NCI-H2029 (cell line): ENCODE measurements at regions not wholly inside any gene's neighbourhood (a gene's known extent, or its start where the extent isn't known, plus 50 kb on each side); places are given as distances from the start of the nearest gene placed in this dataset.
A peak's percentile ranks its signal among the peaks of the same experiment; 100 is the strongest.
"Not testable (repeated sequence)": the region's sequence is repeated elsewhere in the genome, so short reads cannot be mapped to it uniquely, and the experiment has no call there.

ENCODE experiments used
- DNase-seq: peaks from one replicate; lab custom pipeline; 2025; lab: John Stamatoyannopoulos, UW

DNA sequence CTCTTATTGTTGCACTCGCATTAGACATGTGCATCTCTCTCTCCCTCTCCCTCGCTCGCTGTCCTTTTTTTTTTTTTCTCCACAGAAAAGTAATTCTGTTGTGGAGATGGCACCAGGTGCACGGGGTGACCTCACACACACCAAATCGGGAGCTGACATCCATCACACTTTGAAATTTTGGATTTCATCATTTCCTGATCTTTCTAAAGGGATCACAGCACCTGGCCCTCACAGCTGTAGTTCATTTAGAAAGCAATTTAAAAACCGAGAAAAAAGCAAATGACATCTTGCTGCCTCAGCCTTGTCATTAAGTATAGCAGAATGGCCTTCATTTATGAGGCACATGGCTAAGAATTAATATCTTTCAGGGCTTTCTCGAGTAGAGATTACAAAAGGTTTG is 717.2 kb downstream of the RNF144A start:
- peak; percentile 23 for DNase-seq

DNA sequence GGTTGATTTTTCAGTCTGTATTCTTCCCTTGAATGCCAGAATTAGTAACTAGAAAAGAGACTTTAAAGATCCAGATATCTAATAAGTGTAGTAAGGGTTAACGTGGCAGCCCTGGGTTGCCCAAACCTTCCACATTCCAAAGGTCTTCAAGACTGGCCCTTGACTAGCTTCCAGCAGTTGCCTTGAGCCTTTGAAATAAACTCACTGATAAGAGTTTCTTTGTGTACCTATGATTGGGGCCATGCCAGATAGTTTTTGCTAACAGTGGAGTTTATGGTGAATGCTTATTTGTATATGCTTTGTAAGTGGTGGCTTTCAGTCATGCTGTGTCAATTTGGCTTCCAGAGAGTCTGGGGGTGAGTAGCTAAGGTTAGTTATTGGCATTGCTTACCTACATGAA is 722.3 kb downstream of the RNF144A start:
- DNase-seq: no peak

DNA sequence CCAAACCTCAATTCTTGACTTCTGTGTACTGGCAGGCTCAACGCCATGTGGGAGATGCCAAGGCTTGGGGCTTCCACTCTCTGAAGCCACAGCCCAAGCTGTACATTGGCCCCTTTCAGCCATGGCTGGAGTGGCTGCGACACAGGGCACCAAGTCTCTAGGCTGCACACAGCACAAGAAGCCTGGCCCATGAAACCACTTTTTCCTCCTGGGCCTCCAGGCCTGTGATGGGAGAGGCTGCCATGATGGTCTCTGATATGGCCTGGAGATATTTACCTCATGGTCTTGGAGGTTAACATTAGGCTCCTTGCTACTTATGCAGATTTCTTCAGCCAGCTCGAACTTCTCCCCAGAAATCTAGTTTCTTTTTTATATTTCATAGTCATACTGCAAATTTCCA is 724.1 kb downstream of the RNF144A start:
- DNase-seq: not testable (repeated sequence)

DNA sequence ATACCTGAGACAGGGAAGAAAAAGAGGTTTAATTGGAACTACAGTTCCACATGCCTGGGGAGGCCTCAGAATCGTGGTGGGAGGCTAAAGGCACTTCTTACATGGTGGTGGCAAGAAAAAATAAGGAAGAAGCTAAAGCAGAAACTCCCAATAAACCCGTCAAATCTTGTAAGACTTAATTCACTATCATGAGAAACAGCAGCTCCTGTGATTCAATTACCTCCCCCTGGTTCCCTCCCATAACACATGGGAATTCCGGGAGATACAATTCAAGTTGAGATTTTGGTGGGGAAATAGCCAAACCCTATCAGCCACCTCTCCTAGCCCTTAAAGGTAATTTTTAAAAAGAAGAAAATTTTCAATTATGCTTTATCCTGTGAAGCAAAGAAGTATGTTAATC is 728.8 kb downstream of the RNF144A start:
- no peak for DNase-seq

DNA sequence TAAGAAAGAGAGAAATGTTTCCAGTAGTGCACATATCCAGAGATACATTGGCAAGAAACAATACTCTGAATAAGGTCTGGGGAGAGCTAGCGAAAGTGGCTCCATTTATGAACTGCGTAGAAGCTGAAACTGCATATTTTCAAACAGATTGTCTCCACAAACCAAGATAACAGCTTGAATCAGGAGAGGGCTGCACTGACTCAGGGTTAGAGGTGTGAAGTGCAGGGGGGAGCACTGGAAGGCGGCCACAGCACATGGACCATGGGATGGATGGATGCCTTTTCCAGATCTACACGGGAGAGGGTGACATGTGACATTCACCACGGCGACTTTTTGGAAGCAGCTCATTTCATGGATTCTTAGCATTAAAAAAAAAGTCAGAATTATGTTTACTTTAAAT is 729.4 kb downstream of the RNF144A start:
- DNase-seq: no peak

DNA sequence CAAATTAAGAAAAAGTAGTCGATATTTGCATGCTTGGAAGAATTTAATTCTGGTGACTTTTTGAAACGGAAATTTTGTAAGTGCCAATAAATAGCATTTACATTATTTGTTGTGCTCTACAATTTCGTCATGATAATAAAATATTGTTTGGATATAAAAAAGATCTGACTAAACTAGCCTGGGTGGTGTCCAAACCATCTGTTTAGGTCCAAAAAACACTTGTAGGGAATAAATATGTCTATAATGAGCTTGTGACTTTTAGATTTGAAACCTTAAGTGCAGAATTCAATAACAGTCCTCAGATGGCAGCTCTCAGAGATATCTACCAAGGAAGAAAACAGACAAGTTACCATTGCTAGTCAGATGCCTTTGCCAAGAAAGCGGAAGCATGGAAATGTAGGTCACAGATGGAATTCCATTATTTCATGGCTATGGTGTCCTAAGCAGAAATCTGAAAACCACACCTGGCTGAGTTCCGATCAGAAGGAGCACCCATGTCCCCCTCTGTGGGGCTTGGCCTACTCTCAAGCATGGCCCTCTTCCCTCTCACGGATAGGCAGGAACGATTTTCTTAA is 731.1 kb downstream of the RNF144A start:
- DNase-seq: no peak

DNA sequence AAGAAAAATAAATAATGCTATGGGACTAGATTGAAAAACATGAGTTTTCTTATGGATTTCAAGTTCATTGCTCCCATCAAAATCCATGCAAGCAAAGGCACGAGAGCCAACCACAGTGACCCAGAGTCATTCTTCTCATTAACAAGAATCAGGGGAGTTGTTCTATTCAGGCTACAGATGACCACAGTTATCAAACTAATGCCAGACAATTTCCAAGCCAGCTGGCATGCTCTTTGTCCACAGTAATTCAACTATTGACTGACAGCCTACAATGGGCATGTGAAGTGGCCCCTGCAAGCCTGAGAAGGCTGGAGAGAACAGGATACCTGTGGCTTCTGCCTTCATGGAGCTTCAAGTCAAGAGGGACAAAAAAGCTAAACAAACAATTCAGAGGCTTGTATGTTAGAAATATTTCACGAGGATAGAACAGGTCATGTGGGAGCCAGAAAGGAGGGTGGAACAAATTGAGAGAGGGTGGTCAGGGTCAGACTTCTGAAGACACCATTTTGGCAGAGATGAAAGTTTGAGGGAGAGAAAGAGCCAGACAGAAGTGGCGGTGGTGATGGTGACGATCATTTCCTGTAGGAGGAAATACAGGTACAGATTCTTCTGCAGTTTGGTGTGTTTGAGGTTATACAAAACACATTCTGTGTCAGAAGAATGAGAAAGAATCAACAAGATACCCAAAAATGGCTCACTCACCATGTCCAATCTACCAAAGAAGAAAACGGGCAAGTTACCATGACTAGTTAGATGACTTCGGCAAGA is 732.4 kb downstream of the RNF144A start:
- no peak for DNase-seq

DNA sequence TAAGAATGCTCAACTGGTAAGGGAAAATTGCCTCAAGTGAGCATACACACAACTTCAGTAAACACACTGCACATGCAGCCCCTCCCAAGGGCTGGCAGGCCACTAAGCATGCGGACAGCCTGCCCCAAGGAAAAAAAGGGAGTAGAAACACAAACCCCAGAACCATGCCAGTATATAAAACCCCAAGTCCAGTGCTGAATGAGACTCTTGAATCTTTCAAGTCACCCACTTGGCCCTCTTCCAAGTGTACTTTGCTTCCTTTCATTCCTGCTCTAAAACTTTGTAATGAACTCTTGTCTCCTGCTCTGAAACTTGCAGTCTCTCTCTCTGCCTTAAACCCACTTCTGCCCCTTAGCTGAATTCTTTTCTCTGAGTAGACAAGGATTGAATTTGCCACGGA is 736.4 kb downstream of the RNF144A start:
- no peak for DNase-seq

DNA sequence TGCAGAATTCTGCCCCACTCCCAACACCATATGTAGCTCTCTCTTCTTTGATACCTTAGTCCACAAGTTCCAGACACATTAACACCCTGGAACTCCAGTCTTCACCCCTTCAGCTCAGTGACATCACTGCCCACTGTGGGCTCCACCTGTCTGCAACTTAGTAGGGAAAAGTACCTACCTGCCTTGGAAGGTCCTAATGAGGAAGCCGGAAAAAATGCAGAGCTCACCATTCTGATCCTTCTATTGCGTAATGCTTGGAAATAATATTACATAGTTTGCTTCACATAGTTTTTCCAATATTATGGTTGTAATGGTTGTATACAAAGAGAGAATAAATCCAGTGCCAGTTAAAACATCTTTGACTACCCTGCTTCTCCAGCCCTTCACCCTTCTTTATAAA is 738.4 kb downstream of the RNF144A start:
- DNase-seq: no peak

DNA sequence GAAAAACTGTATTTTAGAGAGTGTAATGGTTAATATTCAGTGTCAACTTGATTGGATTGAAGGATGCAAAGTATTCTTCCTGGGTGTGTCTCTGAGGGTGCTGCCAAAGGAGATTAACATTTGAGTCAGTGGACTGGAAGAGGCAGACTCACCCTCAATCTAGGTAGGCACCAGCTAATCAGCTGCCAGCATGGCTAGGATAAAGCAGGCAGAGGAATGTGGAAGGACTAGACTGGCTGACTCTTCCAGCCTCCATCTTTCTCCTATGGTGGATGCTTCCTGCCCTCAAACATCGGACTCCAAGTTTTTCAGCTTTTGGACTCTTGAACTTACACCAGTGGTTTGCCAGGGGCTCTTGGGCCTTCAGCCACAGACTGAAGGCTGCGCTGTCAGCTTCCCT is 740.3 kb downstream of the RNF144A start:
- not testable (repeated sequence) for DNase-seq

DNA sequence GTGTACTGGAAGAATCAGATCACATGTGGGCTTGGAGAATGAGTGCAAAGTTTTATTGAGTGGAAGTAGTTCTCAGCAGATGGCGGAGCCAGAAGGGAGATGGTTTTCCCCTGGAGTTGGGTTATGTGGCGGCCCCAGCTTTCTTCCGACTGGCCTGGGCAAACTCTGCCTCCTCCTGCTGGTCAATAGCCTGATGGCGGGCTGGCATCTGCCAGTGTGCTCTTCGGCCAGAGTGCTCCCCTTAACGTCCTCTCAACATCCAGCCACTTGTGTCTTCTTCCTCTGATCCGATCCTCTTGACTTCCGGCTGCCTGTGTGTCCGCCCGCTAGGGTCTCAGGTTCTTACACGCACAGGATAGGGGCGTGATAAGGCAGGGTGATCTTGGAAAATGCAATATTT is 741.3 kb downstream of the RNF144A start:
- no peak for DNase-seq

DNA sequence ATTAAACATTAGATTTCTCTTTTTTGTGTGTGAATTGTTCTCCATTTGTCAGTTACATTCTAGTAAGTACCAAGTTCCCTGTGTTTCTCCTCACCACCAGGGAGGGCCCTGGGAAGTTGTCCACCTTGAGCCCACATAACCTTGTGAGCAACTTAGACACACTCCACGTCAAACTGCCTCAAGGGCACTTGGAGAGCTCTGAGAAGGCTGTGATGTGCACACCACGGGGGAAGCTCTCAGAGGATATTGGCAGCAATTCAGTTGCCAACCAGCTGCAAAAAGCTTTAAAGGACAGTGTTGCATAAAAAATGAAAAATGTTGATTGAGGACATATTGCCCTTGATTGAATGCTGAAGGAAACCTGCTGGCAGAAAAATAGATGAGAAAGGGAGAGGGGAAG is 743.6 kb downstream of the RNF144A start:
- DNase-seq: no peak

DNA sequence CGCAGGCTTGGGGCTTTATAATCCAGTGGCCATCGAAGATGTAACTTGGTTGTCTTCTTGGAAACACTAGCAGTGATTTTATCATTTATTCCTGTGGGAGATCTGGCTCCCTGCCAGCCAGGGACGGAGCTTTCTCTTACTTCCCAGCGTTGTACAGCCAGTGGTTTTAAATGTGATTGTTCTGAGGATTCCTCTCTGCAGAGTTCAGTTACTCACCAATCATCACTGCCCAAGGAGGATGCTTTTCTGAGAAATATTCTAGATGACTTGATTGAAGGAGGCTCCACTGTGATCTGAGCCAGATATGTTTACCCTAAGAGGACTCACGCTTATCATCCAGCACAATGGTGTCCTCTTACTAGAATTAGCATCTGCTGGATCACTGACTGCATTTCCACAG is 744.3 kb downstream of the RNF144A start:
- DNase-seq: no peak

DNA sequence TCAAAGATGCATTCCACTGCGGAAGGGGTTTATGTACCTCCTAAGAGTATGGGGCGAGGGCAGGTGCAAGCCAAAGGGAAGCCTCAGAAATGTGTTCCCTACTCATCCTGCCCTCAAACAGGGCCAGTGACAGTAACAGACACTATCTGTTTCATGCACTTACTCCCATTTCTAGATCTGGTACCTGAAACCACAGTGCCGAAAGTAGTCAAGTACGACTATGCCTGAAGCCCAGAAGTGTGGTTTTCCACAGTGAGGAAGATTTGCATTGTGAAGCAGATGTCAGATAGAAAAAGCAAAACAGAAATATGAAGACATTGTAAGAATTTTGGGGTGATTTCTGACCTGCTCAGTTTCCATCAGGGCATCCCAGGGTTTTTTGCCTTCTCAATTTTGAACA is 748.7 kb downstream of the RNF144A start:
- DNase-seq: no peak

DNA sequence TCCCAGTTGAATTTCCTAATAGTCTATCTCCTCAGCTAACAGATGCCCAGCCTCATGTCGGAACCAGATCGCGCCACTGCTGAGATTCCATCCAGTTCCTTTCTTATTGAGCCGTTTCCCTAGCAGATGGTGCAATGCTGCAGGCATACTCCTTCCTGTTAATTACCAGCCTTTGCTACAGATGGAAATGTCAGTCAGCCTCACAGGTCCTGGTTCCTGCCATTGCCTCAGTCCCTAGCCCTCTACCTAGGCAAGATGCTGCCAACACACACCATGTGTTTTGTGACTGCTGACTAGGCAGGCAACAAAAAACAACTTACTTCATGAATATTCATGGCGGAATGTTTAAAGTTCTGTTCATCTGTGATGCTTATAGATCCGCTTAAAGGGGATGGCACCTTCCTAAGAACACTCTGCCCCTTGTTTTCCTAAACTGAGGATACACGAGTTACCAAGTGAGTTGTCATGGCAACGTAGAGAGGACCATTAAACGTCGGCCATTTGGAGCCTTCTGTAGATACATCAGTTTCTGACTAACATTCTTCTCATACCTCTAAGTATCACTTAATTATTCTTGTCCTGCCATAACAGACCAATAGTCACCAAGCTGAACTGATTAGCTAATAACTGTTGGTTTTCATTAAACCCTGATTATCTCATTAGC is 749.5 kb downstream of the RNF144A start:
- no peak for DNase-seq

DNA sequence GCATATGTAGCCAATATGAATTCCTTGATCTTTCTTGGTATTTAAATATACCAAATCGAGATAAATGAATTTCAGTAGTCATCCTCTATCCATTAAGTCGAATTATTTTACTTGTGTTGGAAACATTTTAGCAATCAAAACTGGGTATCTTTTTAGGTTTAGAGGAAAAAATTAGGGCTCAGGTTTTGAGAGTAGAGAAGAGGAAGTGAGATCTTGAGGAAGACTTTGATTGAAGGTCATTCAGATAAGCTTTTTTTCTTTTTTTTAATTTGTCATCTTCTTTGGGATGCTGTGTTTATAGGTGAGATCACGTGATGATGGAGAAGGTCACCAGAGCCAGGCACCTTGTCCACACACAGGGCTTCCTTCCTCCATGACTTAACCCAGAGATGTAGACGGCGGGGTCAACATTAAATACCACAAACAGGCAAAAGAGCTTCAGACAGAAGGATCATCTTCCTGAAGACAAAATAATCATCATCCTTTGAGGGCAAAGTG is 750.1 kb downstream of the RNF144A start:
- DNase-seq: no peak

DNA sequence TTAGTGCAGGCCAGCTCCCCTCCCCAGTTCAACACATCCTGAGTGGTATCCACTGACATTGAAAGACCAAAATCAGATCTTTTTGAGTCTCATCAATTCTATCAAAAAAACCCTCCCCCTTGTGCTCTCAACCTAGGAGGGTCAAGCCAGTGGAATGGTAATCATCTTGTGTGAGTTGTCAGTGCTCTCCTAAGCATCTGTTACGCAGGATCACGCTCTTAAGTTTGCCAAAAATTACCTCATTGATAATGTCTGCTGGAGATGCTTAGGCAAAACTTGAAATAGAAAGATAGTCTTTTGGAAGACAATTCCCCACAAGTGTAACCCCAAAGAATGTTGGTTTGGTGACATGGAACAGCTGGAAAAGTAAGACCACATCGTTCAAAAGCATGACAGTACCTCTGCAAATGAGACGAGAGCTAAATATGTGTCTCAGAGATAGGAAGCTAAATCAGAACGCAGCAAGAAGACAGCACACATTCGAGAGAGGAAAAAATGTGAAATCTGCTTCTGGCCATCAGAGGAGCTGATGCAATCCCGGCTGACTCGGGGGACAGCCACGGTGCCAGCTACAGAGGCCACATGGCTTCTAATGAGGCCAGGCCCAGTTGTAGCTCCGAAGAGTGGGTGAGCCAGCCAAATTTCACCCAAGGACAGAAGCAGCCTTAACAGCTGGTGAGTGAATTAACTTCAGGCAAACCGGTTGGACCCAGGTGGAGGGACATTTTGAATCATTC is 753.9 kb downstream of the RNF144A start:
- no peak for DNase-seq

DNA sequence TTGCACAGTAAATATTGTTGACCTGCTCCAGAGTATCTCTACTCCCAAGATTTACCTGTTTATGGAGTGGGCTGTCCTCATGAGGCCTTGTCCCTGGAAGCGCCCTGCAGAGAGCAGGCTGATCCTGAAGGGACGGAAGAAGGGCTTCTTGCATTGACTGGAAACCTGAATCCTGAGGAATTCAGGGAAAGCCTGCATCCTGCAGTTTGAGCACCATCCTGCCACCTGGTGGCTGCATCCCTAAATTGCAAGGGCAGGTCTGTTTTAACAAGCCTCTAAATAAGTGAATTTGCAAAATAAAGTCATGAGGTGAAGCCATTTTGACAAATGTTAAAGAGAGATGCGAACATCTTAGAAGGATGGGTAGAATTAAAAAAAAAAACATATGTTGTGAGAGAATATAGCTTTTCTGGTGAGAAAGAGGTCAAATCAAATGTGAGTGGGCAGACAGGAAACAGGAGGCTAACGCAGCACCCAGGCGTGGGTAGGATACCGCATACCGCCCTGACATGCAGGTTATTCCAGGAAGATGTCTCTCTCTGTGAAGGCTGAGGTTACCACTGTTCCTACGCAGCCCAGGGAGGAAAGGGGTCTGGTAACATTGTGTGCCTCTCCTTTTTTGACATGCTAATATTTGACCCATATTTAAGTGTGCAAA is 754.9 kb downstream of the RNF144A start:
- DNase-seq: no peak

DNA sequence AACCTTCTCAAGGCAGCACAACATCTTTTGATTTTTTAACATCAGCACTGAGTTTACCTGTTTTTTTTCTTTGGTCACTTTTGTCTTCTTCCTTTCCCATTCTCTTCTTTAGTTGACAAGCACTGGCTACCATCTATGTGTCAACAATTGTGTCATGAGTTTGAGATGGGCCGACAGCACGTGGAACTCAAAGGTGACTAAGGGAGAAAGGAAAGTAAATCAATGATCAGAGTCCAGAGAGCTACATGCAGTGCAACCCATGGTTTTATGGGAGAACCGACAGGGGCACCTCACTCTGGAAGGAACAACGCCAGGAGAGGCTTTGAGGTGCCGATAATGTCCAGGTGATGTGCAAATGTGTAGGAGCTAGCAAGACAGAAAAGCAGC is 755.5 kb downstream of the RNF144A start:
- DNase-seq: no peak

DNA sequence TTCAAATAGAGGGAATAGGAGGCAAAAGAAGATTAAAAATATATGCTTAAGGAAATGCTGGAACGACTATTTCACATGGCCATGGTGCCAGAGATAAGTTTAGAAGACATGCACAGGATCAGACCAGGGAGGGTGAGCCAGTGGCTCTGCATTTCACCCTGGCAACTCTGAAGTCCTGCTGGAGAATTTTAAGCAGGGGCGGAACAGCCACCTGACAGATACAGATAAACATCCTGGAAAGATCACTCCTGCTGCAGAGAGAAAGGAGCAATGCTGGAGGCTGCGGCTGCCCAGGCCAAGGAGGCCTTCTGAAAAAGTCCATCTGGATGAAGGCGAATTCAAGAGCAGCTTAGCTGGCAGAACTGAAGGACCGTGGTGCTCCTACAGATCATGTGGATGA is 755.9 kb downstream of the RNF144A start:
- DNase-seq: no peak

DNA sequence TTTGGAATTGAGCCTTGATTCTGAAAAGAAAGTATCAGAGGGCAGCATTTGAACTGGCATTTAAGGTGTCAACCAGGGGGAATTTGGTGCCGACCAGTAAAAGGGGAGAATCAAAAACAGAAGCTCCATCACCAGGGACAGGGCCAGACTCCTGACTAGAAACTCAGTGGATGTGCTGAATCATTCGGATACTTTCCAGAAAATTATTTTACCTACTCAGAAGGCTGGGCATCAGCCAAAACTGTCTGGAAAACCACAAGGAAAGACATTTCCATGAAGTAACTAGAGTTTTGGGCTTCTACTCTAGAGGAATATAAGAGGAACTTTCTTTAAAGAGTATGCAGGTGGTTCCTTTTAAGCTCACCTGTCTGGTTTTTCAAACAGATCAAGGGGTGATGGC is 756.6 kb downstream of the RNF144A start:
- DNase-seq: no peak

DNA sequence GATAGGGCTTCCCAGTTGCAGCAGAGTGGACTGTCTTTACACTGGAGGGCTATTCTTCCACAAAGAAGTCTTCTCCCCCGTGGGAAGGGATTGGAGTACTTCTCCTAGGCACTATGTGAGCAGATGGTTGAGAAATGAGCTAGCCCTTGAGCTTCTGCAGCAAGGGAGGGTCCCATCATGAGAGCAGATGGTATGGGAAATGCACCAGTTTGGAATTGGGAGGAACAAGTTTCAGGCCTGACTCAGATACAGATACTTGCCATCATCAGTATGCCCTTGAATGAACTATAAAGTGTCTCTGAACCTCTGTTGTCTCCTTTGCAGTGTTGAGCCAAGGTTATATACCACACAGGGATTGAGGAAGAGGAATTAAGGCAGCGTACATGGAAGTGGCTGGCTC is 757.4 kb downstream of the RNF144A start:
- DNase-seq: no peak
